Activated naive CD8-positive, alpha-beta T cell (primary cell): ENCODE measurements at regions not wholly inside any gene's neighbourhood (a gene's known extent, or its start where the extent isn't known, plus 50 kb on each side); places are given as distances from the start of the nearest gene placed in this dataset.
"Not testable (repeated sequence)": the region's sequence is repeated elsewhere in the genome, so short reads cannot be mapped to it uniquely, and the experiment has no call there.

Source experiments
- H3K27ac Mint-ChIP-seq: one replicate; pipeline ENCODE4 v1.8.0; 2021; ENCODE audit warnings: mixed read lengths
- H3K27me3 Mint-ChIP-seq: one replicate; pipeline ENCODE4 v1.8.0; 2021; ENCODE audit warnings: mixed read lengths
- H3K36me3 Mint-ChIP-seq: one replicate; pipeline ENCODE4 v1.8.0; 2021; ENCODE audit warnings: mixed read lengths
- H3K4me1 Mint-ChIP-seq: one replicate; pipeline ENCODE4 v1.8.0; 2021; ENCODE audit warnings: low read depth, mixed read lengths
- H3K4me3 Mint-ChIP-seq: one replicate; pipeline ENCODE4 v1.8.0; 2021; ENCODE audit warnings: mild to moderate bottlenecking, mixed read lengths
- H3K9me3 Mint-ChIP-seq: one replicate; pipeline ENCODE4 v1.8.0; 2021; ENCODE audit warnings: low read depth, mixed read lengths

DNA sequence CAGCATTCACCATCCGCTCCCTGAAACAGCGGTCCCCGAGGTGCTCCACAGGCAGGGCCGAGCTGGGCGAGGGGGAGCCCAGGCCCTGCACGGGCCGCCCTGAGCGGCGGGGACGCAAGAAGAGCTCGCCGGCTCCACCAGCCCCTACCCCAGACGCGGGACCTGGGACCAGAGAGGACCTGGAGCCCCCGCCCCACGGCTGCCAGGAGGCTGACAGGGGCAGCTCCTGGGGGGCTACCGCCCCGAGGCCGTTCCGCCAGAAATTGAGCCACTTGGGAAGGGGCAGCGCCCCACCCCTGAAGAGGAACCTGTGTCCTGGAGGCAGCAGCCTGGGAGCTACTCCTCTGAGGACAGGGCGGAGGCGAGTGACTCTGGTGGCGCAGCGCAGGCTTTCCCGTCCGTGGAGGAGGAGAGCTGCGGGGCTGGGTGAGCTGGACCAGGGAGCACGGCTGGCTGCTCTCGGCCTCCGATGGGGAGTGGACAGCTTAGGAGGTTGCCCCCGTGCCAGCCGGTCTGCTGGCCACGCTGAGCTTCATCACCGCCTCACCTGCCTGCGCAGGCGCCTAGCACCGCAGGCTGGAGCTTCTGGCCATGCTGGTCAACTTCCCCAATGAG, 529.1 kb upstream of the DEFB115 start:
- H3K4me3 Mint-ChIP-seq, H3K27me3 Mint-ChIP-seq, H3K36me3 Mint-ChIP-seq, H3K9me3 Mint-ChIP-seq, H3K4me1 Mint-ChIP-seq, H3K27ac Mint-ChIP-seq: not testable (repeated sequence)
